ENCODE measurements at regions not wholly inside any gene's neighbourhood (a gene's known extent, or its start where the extent isn't known, plus 50 kb on each side); places are given as distances from the start of the nearest gene placed in this dataset.

- H3K36me3 Mint-ChIP-seq (ENCODE audit: low read depth, unreplicated experiment) = no peaks in the 10 kb centered on the region
- peaks cover 3% of the 10 kb centered on the region for H3K9me3 Mint-ChIP-seq (ENCODE audit: unreplicated experiment)
- no peaks in the 10 kb centered on the region for H3K27me3 Mint-ChIP-seq (ENCODE audit: unreplicated experiment)
- no peak overlapping the region for H3K4me3 Mint-ChIP-seq (ENCODE audit: unreplicated experiment)
- no peak overlapping the region for H3K27ac Mint-ChIP-seq (ENCODE audit: unreplicated experiment)
- no peaks in the 10 kb centered on the region for H3K4me1 Mint-ChIP-seq (ENCODE audit: unreplicated experiment)
- DNase-seq (ENCODE audit: low spot score) = no peak
- TF ChIP-seq, protein P1, sequence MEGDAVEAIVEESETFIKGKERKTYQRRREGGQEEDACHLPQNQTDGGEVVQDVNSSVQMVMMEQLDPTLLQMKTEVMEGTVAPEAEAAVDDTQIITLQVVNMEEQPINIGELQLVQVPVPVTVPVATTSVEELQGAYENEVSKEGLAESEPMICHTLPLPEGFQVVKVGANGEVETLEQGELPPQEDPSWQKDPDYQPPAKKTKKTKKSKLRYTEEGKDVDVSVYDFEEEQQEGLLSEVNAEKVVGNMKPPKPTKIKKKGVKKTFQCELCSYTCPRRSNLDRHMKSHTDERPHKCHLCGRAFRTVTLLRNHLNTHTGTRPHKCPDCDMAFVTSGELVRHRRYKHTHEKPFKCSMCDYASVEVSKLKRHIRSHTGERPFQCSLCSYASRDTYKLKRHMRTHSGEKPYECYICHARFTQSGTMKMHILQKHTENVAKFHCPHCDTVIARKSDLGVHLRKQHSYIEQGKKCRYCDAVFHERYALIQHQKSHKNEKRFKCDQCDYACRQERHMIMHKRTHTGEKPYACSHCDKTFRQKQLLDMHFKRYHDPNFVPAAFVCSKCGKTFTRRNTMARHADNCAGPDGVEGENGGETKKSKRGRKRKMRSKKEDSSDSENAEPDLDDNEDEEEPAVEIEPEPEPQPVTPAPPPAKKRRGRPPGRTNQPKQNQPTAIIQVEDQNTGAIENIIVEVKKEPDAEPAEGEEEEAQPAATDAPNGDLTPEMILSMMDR (IDR thresholded peaks at IDR 0.05; ENCODE audit: unreplicated experiment) = no peak
Observed at GRCh38 chr3:6097021-6097420, 763.9 kb upstream of the GRM7 start.

DNA sequence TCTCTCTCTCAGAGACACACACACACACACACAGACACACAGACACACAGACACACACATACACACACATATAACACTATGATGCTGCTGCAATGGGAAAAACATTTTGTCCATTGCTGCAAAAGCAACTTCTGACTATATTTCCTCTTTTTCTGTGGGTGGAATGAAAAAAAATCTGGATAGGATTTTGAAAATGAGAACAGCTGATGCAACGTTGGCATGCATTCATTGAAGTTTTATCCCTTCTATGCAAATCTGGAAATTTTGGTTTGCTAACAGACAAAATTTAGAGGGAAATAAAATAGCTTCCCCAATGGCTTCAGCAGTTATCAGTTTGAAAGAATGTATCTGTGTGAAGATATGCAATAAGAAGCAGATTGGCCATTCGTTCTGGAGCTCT, 763.4 kb upstream of the GRM7 start:
- peaks cover 3% of the 10 kb centered on the region for H3K9me3 Mint-ChIP-seq (ENCODE audit: unreplicated experiment)
- H3K36me3 Mint-ChIP-seq (ENCODE audit: low read depth, unreplicated experiment) = no peaks in the 10 kb centered on the region
- H3K27ac Mint-ChIP-seq (ENCODE audit: unreplicated experiment) = no peak overlapping the region
- no peaks in the 10 kb centered on the region for H3K27me3 Mint-ChIP-seq (ENCODE audit: unreplicated experiment)
- H3K4me1 Mint-ChIP-seq (ENCODE audit: unreplicated experiment) = no peaks in the 10 kb centered on the region
- no peak overlapping the region for H3K4me3 Mint-ChIP-seq (ENCODE audit: unreplicated experiment)
- TF ChIP-seq, protein P1 (IDR thresholded peaks at IDR 0.05; ENCODE audit: unreplicated experiment) = no peak
- no peak for DNase-seq (ENCODE audit: low spot score)

DNA sequence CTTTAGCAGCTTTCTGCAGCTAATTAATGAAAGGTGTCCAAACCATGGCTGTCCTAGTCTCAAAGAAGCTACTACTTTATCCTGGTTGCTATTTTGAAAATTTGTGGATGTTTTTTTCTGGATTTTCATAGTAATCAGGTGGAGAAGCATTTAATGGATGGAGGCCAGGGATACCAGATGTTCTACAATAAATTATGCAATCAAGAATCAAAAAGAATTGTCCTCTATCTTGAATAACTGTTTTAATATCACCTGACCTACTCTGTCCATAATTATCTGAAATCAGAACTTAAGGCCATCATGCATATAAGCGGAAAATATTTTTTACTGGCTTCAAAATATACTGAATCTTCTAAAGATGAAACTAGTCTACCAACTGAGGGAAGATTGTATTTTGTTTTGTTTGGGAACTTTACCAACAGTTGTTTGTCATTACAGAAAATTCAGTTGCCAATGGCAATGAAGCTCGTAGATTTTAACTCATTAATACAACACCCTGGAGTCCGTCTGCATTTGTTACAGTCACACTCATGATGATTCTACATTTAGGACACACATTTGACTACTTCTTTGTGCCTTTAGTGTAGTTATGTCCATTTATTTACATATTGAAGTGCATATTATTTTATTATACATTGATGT, 762.3 kb upstream of the GRM7 start:
- no peak for DNase-seq (ENCODE audit: low spot score)
- Mint-ChIP-seq H3K4me1 (ENCODE audit: unreplicated experiment) (no peaks in the 10 kb centered on the region), H3K36me3 (ENCODE audit: low read depth, unreplicated experiment) (no peaks in the 10 kb centered on the region), H3K27me3 (ENCODE audit: unreplicated experiment) (no peaks in the 10 kb centered on the region), H3K4me3 (ENCODE audit: unreplicated experiment) (no peak overlapping the region), H3K27ac (ENCODE audit: unreplicated experiment) (no peak overlapping the region), H3K9me3 (ENCODE audit: unreplicated experiment) (peaks cover 3% of the 10 kb centered on the region)
- TF ChIP-seq, protein P1 (IDR thresholded peaks at IDR 0.05; ENCODE audit: unreplicated experiment) = no peak

DNA sequence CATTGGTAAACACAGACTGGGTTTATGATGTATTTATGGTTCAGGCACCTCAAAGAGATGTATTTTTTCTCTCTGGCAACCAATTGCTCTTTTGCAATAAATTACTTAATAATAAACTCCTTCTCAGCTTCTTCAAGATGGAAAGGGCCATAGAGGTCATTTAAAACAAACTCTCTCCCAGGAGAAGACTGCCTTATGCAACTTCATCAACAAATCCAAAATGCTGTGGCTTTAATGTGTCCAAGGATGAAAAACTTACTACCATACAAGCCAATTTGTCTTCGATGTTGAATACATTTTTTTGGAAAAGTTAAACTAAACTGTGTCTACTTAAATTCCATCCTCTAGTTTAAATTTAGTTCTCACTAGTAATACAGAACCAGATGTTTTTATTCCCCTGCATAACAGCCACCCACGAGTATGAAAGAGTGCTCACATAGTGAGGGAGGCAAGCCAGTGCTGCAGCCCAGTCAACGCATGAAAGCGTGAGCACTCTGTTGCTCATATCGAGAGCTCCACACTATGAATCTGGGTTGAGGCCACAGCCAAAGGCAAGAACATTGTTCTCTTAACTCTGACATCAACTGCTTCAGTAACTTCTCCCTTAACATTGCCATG, 761.3 kb upstream of the GRM7 start:
- H3K4me3 Mint-ChIP-seq (ENCODE audit: unreplicated experiment) = no peak overlapping the region
- H3K27ac Mint-ChIP-seq (ENCODE audit: unreplicated experiment) = no peak overlapping the region
- H3K4me1 Mint-ChIP-seq (ENCODE audit: unreplicated experiment) = no peaks in the 10 kb centered on the region
- TF ChIP-seq, protein P1 (IDR thresholded peaks at IDR 0.05; ENCODE audit: unreplicated experiment) = no peak
- no peaks in the 10 kb centered on the region for H3K36me3 Mint-ChIP-seq (ENCODE audit: low read depth, unreplicated experiment)
- H3K9me3 Mint-ChIP-seq (ENCODE audit: unreplicated experiment) = peaks cover 7% of the 10 kb centered on the region
- H3K27me3 Mint-ChIP-seq (ENCODE audit: unreplicated experiment) = no peaks in the 10 kb centered on the region
- no peak for DNase-seq (ENCODE audit: low spot score)

GRCh38 chr3:6105187-6105586, 755.7 kb upstream of the GRM7 start:
- H3K4me1 Mint-ChIP-seq (ENCODE audit: unreplicated experiment) = no peaks in the 10 kb centered on the region
- H3K27me3 Mint-ChIP-seq (ENCODE audit: unreplicated experiment) = no peaks in the 10 kb centered on the region
- H3K27ac Mint-ChIP-seq (ENCODE audit: unreplicated experiment) = no peak overlapping the region
- TF ChIP-seq, protein P1 (IDR thresholded peaks at IDR 0.05; ENCODE audit: unreplicated experiment) = no peak
- peaks cover 15% of the 10 kb centered on the region for H3K9me3 Mint-ChIP-seq (ENCODE audit: unreplicated experiment)
- DNase-seq (ENCODE audit: low spot score) = no peak
- no peak overlapping the region for H3K4me3 Mint-ChIP-seq (ENCODE audit: unreplicated experiment)
- H3K36me3 Mint-ChIP-seq (ENCODE audit: low read depth, unreplicated experiment) = no peaks in the 10 kb centered on the region
